ENCODE measurements at regions not wholly inside any gene's neighbourhood (a gene's known extent, or its start where the extent isn't known, plus 50 kb on each side); places are given as distances from the start of the nearest gene placed in this dataset.
A peak's percentile ranks its signal among the peaks of the same experiment; 100 is the strongest.

DNA sequence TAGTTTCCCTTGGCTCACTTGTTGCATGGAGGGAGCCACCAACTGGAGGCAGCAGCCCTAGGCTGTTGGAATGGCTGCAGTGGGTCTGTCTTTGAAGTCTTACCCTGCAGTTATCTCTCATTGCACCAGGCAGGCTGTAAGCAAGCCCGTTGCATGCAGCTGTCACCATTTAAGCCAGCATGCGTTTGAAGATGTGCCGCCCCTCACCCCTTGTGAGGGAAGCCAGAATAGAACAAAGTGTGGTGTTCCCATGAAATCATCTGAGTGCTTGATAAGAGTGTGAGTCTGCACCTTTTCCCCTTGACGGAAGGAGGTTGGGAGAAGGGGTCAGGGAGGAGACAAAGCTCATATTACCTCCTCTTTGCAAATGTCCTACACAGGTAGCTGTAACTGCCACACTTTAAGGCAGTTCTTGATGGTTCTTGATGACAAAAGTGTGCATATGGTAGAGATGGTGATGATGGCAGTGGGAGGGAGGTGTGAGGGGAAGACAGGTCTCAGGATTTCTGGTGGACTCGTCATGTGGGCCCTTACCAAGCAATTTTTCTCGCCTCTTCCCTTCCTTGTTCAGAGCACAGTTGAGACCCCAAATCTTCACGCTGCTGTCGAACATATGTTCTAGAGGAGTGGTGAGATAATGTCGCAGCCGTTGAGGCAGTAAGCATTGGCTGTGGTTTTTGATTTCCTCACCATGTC is 191.4 kb upstream of the LEF1 start:
- Histone ChIP-seq H2BK120ac (ENCODE audit: insufficient read depth, low read length, poor library complexity) (peak overlapping the region; percentile 43), H4K8ac (ENCODE audit: low read depth, low read length) (no peak overlapping the region), H2AK5ac (ENCODE audit: low read length) (peak overlapping the region; percentile 44), H3K23ac (ENCODE audit: low read length) (no peak overlapping the region), H3K4ac (ENCODE audit: low read depth, low read length) (no peak overlapping the region), H4K91ac (ENCODE audit: low read depth, low read length) (peak overlapping the region; percentile 47), H3K9me3 (ENCODE audit: insufficient read depth, low read depth, low read length) (no peaks in the 10 kb centered on the region), H3K36me3 (ENCODE audit: control insufficient read depth in 1 of 2, insufficient read depth in 2 of 2, low read length in 2 of 2) (no peaks in the 10 kb centered on the region), H3K79me2 (ENCODE audit: control insufficient read depth, insufficient read depth, low read length, poor library complexity) (no peaks in the 10 kb centered on the region), H2AFZ (ENCODE audit: insufficient read depth, low read length, poor library complexity) (no peak overlapping the region), H2BK12ac (ENCODE audit: low read length) (peak overlapping the region; percentile 79), H3K27ac (ENCODE audit: low read depth, low read length) (peak overlapping the region; percentile 83), H3K4me1 (ENCODE audit: control insufficient read depth in 1 of 2, insufficient read depth in 2 of 2, low read length in 2 of 2) (peaks cover 12 to 18% of the 10 kb centered on the region in 2 experiments), H3K4me3 (ENCODE audit: low read depth, low read length) (no peak overlapping the region), H2BK5ac (ENCODE audit: low read depth, low read length, poor library complexity) (peak overlapping the region; percentile 24), H4K12ac (ENCODE audit: low read depth, low read length) (no peak overlapping the region), H3K18ac (ENCODE audit: low read length) (peak overlapping the region; percentile 41), H3K27me3 (ENCODE audit: insufficient read depth, low read length) (peaks cover 5% of the 10 kb centered on the region), H3K14ac (ENCODE audit: low read length) (peak overlapping the region; percentile 27), H3K9ac (ENCODE audit: low read length) (no peak overlapping the region), H3K4me2 (ENCODE audit: low read length) (peak overlapping the region; percentile 27), H3K79me1 (ENCODE audit: low read length) (peaks cover 9% of the 10 kb centered on the region)
- no CpG with 5 or more reads among the region's 10 CpGs for WGBS (ENCODE audit: extremely low coverage, insufficient coverage, insufficient read length)
- no peak for DNase-seq

DNA sequence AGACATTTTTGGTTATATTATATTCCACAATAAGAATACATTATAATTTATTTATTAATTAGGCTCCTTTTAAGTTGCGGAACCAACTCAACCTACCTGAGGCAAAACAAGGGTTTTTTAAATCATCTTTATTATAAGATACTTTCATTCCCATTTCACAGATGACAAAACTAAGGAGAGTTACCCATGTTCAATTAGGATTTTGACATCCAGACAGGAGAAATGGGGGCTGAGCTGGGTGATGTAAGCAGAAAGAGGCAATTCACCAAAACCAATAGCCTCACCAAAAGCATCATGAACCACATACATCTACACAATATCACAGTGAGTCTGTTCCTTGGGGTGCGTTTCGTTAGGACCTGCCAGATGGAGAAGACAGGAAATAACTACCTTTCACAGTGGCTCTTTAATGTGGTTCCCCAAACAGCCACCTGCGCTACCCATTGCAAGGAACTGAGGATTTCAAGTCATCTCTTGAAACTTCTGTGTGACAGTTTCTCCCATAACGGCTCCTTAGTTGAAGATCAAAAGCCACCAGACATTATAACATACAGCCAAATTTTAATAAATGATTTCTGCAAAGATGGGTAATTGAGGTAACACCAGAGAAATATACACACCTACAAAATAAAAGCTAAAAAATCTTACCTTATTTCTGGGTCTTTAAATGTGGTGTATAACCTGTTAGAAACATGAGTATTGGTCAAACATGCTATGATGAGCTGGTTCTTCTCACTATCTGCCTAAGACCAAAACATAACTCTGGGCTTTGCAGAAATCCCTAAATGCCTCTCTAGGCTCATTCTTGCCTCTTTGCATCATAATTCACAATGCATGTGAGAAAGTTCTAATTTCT is 190.6 kb upstream of the LEF1 start:
- H3K14ac ChIP-seq (ENCODE audit: low read length) = no peak overlapping the region
- H4K91ac ChIP-seq (ENCODE audit: low read depth, low read length) = no peak overlapping the region
- peaks cover 9% of the 10 kb centered on the region for H3K79me1 ChIP-seq (ENCODE audit: low read length)
- no peaks in the 10 kb centered on the region for H3K36me3 ChIP-seq (ENCODE audit: control insufficient read depth in 1 of 2, insufficient read depth in 2 of 2, low read length in 2 of 2)
- H3K4me1 ChIP-seq (ENCODE audit: control insufficient read depth in 1 of 2, insufficient read depth in 2 of 2, low read length in 2 of 2) = peaks cover 12 to 18% of the 10 kb centered on the region in 2 experiments
- H3K27ac ChIP-seq (ENCODE audit: low read depth, low read length) = peak overlapping the region; percentile 83
- H2BK120ac ChIP-seq (ENCODE audit: insufficient read depth, low read length, poor library complexity) = no peak overlapping the region
- no peak overlapping the region for H2BK12ac ChIP-seq (ENCODE audit: low read length)
- H3K4ac ChIP-seq (ENCODE audit: low read depth, low read length) = no peak overlapping the region
- no peak for DNase-seq
- H4K8ac ChIP-seq (ENCODE audit: low read depth, low read length) = no peak overlapping the region
- peaks cover under 1% of the 10 kb centered on the region for H3K27me3 ChIP-seq (ENCODE audit: insufficient read depth, low read length)
- H4K12ac ChIP-seq (ENCODE audit: low read depth, low read length) = no peak overlapping the region
- no CpG with 5 or more reads among the region's 5 CpGs for WGBS (ENCODE audit: extremely low coverage, insufficient coverage, insufficient read length)
- no peak overlapping the region for H2AK5ac ChIP-seq (ENCODE audit: low read length)
- H3K4me3 ChIP-seq (ENCODE audit: low read depth, low read length) = no peak overlapping the region
- H3K4me2 ChIP-seq (ENCODE audit: low read length) = no peak overlapping the region
- H2BK5ac ChIP-seq (ENCODE audit: low read depth, low read length, poor library complexity) = no peak overlapping the region
- no peaks in the 10 kb centered on the region for H3K9me3 ChIP-seq (ENCODE audit: insufficient read depth, low read depth, low read length)
- no peaks in the 10 kb centered on the region for H3K79me2 ChIP-seq (ENCODE audit: control insufficient read depth, insufficient read depth, low read length, poor library complexity)
- no peak overlapping the region for H3K9ac ChIP-seq (ENCODE audit: low read length)
- no peak overlapping the region for H3K18ac ChIP-seq (ENCODE audit: low read length)
- H3K23ac ChIP-seq (ENCODE audit: low read length) = no peak overlapping the region
- H2AFZ ChIP-seq (ENCODE audit: insufficient read depth, low read length, poor library complexity) = no peak overlapping the region

DNA sequence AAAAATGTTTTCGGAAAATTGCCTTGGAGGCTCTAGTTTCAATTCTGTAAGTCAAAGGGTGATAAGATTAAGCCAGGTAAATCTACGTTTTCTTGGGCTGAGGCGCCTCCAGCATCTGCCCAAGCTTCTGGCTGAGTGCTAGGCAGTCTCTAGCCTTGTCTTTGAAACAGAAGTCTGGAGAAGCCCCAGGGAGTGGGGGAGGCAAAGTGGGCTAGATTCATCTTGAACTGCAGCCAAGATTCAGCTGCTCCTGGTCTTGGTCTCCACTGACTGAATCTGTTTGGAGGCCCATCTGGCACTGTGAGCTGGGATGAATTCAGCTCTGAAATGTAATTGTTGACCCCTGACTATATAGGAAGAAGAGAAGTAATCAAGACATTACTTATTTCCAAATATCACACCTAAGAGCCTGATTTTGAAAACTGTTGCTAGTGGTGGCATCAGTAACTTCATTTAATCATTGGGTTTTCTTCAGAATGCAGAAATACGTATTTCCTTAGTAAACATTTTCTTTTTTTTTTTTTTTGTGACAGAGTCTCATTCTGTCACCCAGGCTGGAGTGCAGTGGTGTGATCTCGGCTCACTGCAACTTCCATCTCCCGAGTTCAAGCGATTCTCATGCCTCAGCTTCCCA is 187.3 kb upstream of the LEF1 start:
- Histone ChIP-seq H4K12ac (ENCODE audit: low read depth, low read length) (no peak overlapping the region), H4K91ac (ENCODE audit: low read depth, low read length) (no peak overlapping the region), H2BK5ac (ENCODE audit: low read depth, low read length, poor library complexity) (no peak overlapping the region)

DNA sequence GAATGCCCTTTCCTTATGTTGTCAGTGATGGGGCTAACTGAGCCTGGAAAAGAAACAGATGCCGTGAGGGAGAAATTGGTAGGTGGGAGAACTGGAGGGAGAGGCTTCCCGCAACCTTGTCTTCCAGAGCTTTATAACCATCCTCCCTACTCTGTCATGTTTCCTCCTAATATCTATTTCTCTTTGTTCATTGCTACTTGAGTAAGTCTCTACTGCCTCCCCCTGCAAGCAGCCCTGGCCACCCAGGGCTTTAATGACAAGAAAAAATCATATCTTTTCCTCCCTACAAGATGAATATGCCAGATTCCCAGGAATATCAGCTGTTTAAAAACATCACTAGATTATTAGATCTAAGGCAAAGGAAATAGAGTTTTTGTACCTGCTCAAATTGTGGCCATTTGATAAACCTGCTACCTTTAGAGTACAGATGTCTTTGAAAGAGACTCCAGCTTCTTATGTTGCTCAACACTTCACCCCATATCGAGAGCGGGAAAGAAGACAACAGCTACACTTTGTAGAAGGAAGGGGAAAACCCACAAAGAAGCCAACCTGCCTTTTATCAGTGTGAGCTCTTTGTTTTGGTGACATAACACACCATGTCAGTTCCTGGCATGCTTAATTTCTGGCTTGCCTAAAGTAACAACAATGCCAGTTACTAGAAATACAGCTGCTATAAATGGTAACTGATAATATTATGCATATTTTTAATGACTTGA is 186.6 kb upstream of the LEF1 start:
- no peak for DNase-seq
- Histone ChIP-seq H3K9me3 (ENCODE audit: insufficient read depth, low read depth, low read length) (no peaks in the 10 kb centered on the region), H4K12ac (ENCODE audit: low read depth, low read length) (no peak overlapping the region)

More for the DNA sequence above, 187.3 kb upstream of the LEF1 start:
- no peak overlapping the region for H3K14ac ChIP-seq (ENCODE audit: low read length)
- no peaks in the 10 kb centered on the region for H3K27me3 ChIP-seq (ENCODE audit: insufficient read depth, low read length)
- H3K4me1 ChIP-seq (ENCODE audit: control insufficient read depth in 1 of 2, insufficient read depth in 2 of 2, low read length in 2 of 2) = peaks cover 7 to 17% of the 10 kb centered on the region in 2 experiments
- H3K23ac ChIP-seq (ENCODE audit: low read length) = no peak overlapping the region
- no peaks in the 10 kb centered on the region for H3K79me2 ChIP-seq (ENCODE audit: control insufficient read depth, insufficient read depth, low read length, poor library complexity)
- peak overlapping the region; percentile 38 for H2BK120ac ChIP-seq (ENCODE audit: insufficient read depth, low read length, poor library complexity)
- H3K9me3 ChIP-seq (ENCODE audit: insufficient read depth, low read depth, low read length) = no peaks in the 10 kb centered on the region
- peaks cover 5% of the 10 kb centered on the region for H3K79me1 ChIP-seq (ENCODE audit: low read length)
- H3K4me3 ChIP-seq (ENCODE audit: low read depth, low read length) = no peak overlapping the region
- no peak overlapping the region for H2AK5ac ChIP-seq (ENCODE audit: low read length)
- no peak for DNase-seq
- no CpG with 5 or more reads among the region's 7 CpGs for WGBS (ENCODE audit: extremely low coverage, insufficient coverage, insufficient read length)
- H3K27ac ChIP-seq (ENCODE audit: low read depth, low read length) = no peak overlapping the region
- H4K8ac ChIP-seq (ENCODE audit: low read depth, low read length) = no peak overlapping the region
- H3K4me2 ChIP-seq (ENCODE audit: low read length) = no peak overlapping the region
- peak overlapping the region; percentile 30 for H2BK12ac ChIP-seq (ENCODE audit: low read length)
- no peak overlapping the region for H3K4ac ChIP-seq (ENCODE audit: low read depth, low read length)
- H3K18ac ChIP-seq (ENCODE audit: low read length) = no peak overlapping the region
- H3K9ac ChIP-seq (ENCODE audit: low read length) = no peak overlapping the region
- no peaks in the 10 kb centered on the region for H3K36me3 ChIP-seq (ENCODE audit: control insufficient read depth in 1 of 2, insufficient read depth in 2 of 2, low read length in 2 of 2)
- H2AFZ ChIP-seq (ENCODE audit: insufficient read depth, low read length, poor library complexity) = no peak overlapping the region

More for the DNA sequence above, 186.6 kb upstream of the LEF1 start:
- no peak overlapping the region for H3K4me3 ChIP-seq (ENCODE audit: low read depth, low read length)
- H4K8ac ChIP-seq (ENCODE audit: low read depth, low read length) = no peak overlapping the region
- no peak overlapping the region for H3K4ac ChIP-seq (ENCODE audit: low read depth, low read length)
- H3K36me3 ChIP-seq (ENCODE audit: control insufficient read depth in 1 of 2, insufficient read depth in 2 of 2, low read length in 2 of 2) = no peaks in the 10 kb centered on the region
- no peak overlapping the region for H3K23ac ChIP-seq (ENCODE audit: low read length)
- H3K4me1 ChIP-seq (ENCODE audit: control insufficient read depth in 1 of 2, insufficient read depth in 2 of 2, low read length in 2 of 2) = peaks cover 8 to 17% of the 10 kb centered on the region in 2 experiments
- H2BK12ac ChIP-seq (ENCODE audit: low read length) = no peak overlapping the region
- H3K4me2 ChIP-seq (ENCODE audit: low read length) = no peak overlapping the region
- WGBS (ENCODE audit: extremely low coverage, insufficient coverage, insufficient read length) = no CpG with 5 or more reads among the region's 4 CpGs
- no peak overlapping the region for H4K91ac ChIP-seq (ENCODE audit: low read depth, low read length)
- H2BK120ac ChIP-seq (ENCODE audit: insufficient read depth, low read length, poor library complexity) = no peak overlapping the region
- H2AK5ac ChIP-seq (ENCODE audit: low read length) = no peak overlapping the region
- H3K27me3 ChIP-seq (ENCODE audit: insufficient read depth, low read length) = no peaks in the 10 kb centered on the region
- H3K14ac ChIP-seq (ENCODE audit: low read length) = no peak overlapping the region
- H3K27ac ChIP-seq (ENCODE audit: low read depth, low read length) = no peak overlapping the region
- H2AFZ ChIP-seq (ENCODE audit: insufficient read depth, low read length, poor library complexity) = no peak overlapping the region
- no peaks in the 10 kb centered on the region for H3K79me2 ChIP-seq (ENCODE audit: control insufficient read depth, insufficient read depth, low read length, poor library complexity)
- no peak overlapping the region for H3K9ac ChIP-seq (ENCODE audit: low read length)
- H3K18ac ChIP-seq (ENCODE audit: low read length) = no peak overlapping the region
- H3K79me1 ChIP-seq (ENCODE audit: low read length) = peaks cover 4% of the 10 kb centered on the region
- H2BK5ac ChIP-seq (ENCODE audit: low read depth, low read length, poor library complexity) = no peak overlapping the region

Data from trophoblast cell (in vitro differentiated cells and primary cell).